Superior temporal gyrus (tissue), 1 donor: ENCODE measurements at regions not wholly inside any gene's neighbourhood (a gene's known extent, or its start where the extent isn't known, plus 50 kb on each side); places are given as distances from the start of the nearest gene placed in this dataset.
A peak's percentile ranks its signal among the peaks of the same experiment; 100 is the strongest.
"Not testable (repeated sequence)": the region's sequence is repeated elsewhere in the genome, so short reads cannot be mapped to it uniquely, and the experiment has no call there.

Experiments used
- DNase-seq: peaks from one replicate; pipeline ENCODE4 v3.0.0-alpha.2; 2016; ENCODE audit errors: extremely low spot score

DNA sequence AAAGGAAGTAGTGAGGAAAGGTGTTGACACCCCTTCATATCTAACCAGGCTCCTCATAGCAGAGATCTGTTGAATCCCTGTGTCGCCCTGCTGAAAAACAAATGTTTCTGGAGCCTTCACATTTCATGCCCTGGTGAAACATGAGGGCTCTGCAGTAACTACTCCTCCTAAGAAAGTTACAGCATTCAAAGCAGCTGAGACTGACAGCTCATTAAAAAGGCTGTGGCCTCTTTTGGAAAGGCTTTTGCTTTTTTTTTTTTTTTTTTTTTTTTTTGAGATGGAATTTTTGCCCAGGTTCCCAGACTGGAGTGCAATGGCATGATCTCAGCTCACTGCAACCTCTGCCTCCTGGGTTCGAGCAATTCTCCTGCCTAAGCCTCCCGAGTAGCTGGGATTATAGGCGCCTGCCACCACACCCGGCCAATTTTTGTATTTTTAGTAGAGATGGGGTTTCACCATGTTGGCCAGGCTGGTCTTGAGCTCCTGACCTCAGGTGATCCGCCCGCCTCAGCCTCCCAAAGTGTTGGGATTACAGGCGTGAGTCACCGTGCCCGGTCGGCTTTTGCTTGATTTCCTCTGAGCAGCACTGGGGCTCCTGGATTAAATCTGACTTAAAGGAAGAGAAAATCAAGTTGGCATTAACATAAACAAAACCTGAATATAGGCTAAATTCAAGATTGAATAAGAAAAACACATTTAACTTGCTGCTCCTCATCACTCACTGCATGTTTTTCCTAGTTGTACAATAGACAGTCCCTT, 112.9 kb downstream of the PCSK1 start:
- DNase-seq, result not testable (repeated sequence)

DNA sequence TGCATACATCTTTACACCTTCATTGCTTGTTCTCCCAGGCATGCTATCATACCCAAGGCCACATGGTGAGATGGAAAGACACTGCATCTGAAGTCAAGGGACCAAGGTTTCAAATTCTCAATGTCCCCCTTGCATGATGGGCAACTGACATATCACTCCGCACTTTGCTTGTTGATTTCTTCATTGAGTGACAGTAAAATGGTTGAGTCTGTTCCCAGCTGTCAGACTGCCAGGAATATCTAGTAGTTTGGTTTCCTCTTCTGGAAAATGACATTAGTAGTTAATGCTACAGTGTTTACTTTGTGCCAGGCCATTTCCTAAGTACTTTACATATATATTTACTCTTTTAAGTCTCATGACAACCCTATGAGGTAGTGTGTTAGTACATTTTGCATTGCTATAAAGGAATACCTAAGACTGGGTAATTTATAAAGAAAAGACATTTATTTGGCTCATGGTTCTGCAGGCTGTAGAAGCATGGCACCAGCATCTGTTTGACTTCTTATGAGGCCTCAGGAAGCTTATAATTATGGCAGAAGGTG, 114.4 kb downstream of the PCSK1 start:
- DNase-seq, result no peak

DNA sequence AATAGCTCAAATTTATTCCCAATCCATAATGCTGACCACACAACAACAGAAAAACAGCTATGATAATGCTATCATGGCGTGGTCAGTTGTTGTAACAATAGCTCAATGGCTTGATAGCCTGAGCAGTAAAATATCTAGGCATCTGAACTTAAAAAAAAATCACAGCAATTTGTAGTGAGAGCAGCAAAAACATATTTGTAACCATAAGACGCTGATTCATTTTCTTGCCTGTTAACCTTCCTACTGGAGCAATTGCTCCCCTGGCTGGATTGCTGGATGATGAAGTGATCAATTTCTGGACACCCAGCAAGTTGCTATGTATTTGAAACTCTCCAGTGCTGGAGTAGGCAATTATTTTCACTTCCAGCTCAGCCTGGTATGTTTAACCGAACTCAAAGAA, 115.1 kb downstream of the PCSK1 start:
- no peak for DNase-seq

GRCh38 chr5:96316487-96316886, 116.6 kb downstream of the PCSK1 start:
- no peak for DNase-seq

- no peak for DNase-seq
Observed at GRCh38 chr5:96316017-96316416, 117.0 kb downstream of the PCSK1 start.

DNA sequence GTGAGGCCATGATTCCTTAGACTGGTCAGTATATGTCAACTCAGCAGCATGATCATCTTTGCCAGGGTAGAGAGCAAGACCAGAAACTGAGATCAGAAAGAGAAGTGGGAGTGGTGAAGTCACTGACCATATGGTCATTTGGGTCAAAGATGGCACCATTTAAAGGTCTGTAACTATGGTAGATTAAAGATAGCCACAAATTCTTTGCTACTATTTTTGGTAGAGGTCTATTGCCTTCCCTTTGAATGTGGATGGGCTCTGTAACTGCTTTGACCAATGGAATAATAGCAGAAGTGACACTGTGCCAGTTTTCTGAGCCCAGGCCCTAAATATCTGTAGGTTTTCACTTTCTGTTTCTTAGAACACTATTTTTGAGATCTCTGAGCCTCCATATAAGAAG, 117.6 kb downstream of the PCSK1 start:
- no peak for DNase-seq

DNA sequence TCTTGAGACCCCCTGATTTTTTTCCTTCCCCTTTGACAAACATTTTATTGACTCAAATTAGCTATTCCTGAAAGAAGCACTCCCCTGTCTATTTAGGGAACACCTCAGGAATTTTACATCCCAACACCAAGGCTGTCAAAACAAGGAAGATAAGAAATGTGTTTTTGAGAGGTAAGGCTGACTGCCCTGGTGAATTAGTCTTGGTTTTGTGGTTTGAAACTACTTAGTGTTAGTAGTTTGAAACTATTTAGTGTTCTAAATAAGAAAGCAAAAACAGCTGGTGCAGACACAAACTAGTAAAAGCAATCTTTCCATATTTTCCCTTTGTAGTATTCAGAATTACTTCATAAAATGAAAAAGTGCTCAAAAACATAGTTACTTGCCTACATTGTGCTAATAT, 120.7 kb downstream of the PCSK1 start:
- DNase-seq, result no peak

- not testable (repeated sequence) for DNase-seq
Observed at GRCh38 chr5:96307047-96307446, 126.0 kb downstream of the PCSK1 start.

DNA sequence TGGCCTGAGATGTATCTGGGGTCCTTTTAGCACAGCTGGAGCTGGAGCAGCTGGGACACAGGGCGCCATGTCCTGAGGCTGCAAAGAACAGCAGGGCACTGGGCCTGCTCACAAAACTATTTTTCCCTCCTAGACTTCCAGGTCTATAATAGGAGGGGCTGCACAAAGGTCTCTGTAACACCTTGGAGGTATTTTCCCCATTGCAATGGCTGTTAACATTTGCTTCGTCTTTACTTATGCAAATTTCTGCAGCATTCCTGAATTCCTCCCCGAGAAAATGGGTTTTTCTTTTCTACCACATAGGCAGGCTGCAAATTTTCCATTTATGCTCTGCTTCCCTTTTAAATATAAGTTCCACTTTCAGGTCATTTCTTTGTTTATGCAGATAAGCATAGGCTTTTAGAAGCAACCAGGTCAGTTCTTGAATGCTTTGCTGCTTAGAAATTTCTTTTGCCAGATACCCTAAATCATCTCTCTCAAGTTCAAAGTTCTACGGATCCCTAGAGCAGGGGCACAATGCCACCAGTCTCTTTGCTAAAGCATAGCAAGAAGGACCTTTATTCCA, 130.8 kb downstream of the PCSK1 start:
- no peak for DNase-seq

DNA sequence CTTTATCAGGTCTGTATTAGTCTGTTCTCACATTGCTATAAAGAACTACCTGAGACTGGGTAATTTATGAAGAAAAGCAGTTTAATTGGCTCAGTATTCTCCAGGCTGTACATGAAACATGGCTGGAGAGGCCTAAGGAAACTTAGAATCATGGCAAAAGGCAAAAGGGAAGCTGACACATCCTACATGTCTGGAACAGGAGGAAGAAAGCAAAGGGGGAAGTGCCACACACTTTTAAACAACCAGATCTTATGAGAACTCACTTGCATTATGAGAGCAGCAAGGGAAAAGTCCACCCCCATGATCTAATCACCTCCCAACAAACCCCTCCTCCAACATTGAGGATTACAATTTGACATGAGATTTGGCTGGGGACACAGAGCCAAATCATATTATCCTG, 132.1 kb downstream of the PCSK1 start:
- no peak for DNase-seq

- peak; percentile 14 for DNase-seq
Observed at GRCh38 chr5:96297867-96298266, 135.2 kb downstream of the PCSK1 start.

- DNase-seq, result peak; percentile 45
Observed at GRCh38 chr5:96297290-96297689, 135.8 kb downstream of the PCSK1 start.

- no peak for DNase-seq
Observed at GRCh38 chr5:96294884-96295202, 138.2 kb downstream of the PCSK1 start.

DNA sequence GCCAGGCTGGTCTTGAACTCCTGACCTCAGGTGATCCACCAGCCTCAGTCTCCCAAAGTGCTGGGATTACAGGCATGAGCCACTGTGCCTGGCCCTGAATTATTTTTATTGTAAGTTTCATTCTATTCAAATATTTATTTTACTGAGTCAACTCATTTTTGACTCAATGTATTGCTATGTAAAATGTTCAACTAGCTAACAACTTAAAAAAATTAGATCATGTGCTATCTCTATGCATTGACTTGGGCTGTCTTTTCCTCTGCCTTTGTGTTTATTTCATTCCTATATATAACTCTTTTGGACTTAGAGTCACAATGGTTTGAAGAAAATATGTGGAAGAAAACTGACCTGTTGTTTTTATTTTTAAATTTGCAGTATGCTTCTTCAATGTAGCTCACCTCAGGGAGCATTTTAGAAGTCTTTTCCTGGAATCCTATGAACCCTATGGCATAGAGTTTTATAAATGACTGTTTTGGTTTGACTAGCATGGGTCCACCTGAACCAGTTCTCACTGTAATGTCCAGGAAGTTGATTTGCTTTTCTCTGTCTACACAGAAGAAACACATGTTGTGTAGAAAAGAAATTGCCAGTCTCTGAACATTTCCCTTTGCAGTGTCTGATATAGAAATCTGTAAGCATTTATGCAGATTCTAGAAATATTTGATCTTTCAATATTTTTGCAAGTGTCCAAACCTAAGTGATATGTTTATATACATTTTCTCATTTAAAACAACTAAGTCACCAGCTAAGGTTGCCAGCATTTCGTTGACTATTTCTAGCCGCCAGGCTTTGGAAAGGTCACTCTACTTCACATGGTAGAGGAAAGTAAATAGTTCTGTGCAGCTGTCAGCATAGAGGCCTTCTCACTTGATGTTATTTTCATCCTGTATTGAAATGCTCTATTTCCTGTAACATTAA, 138.8 kb downstream of the PCSK1 start:
- no peak for DNase-seq

GRCh38 chr5:96292582-96293247, 140.3 kb downstream of the PCSK1 start:
- no peak for DNase-seq

GRCh38 chr5:96289287-96289686, 143.8 kb downstream of the PCSK1 start:
- DNase-seq, result not testable (repeated sequence)

DNA sequence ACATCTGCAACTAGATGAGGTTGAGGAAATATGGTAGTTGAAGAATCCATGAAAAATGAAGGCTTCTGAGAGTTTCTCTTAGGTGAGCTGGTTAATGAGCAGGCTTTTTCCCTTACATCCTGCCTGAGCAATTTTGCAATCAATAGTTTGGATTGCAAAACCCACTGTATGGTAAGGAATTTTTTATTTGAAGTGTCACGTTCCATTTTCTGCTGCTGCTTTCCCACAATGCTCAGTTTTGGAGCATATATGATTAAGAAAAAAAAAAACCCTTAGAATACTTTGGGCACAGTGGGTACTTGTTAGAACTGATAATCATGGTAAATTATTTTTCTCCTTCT, 144.2 kb downstream of the PCSK1 start:
- no peak for DNase-seq

GRCh38 chr5:96288166-96288844, 144.7 kb downstream of the PCSK1 start:
- no peak for DNase-seq

DNA sequence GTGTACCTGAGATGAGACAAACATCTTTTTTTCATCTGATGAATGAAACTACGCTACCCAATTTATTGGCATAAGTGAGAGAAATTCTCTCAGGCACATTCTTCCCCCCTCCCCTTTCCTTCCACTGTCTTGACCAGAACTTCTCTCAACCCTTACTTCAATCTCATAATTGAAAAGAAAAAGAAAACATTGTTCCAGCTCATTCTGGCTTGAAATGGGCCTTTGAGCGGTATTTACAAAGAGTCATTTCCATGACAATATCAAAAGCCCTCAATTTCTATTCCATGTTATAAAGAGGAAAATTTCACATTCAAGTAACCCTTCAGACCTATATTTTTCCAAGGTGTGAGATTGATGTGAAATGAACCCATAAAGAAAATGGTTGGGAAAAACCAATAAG, 145.9 kb downstream of the PCSK1 start:
- DNase-seq, result no peak

DNA sequence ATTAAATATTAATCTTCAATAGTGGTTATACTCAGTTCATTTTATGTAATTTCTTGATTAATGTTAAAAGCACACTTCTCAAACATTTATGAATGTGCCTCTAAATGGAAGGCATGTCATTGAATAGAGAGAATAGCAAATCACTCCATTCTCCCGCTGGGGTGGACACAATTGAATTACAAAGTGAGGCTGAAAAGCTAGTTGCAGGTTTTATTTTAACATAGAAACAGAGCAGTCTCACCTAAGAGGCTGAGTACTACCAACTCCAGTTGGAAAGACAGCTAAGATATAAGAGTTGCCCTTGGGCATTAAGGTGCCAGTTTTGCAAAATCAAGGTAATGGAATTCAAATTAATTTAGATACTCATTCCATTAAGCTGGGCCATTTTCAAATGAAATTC, 147.2 kb downstream of the PCSK1 start:
- no peak for DNase-seq

DNA sequence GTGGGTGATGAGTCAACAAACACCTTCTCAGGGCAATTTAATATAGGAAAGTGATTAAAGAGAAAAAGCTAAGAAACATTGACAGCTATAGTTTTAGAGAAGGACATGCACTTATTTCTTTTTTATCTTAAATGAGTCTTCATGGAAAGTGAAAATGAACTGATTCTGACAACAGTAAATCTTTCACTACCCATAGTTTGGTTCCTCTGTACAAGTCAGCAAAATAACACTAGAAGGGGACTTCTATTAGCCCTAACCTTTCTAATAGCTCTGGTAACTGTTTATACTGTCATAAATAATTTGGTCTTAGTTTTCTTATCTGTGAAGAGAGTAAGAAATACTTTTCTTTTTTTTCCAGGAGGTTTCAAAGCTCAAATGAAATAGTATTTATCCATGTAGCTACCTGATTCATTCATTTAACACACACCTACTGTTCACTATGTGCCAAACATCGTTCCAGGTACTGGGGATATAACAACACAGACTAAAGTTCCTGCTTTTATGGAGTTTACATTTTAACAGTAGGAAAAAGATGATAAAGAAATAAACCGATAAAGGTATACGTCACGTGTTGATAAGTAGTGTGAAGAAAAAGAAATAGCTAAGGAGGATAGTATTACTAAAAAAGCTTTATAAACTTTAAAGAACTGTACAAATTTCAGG, 148.2 kb downstream of the PCSK1 start:
- DNase-seq, result no peak
